Head of caudate nucleus (tissue), 42 donors: ENCODE measurements at regions not wholly inside any gene's neighbourhood (a gene's known extent, or its start where the extent isn't known, plus 50 kb on each side); places are given as distances from the start of the nearest gene placed in this dataset.
A peak's percentile ranks its signal among the peaks of the same experiment; 100 is the strongest.
"Not testable (repeated sequence)": the region's sequence is repeated elsewhere in the genome, so short reads cannot be mapped to it uniquely, and the experiment has no call there.

ENCODE experiments used
- DNase-seq, 42 donors: peaks; one replicate each; pipeline versions ENCODE4 v3.0.0 to v3.0.0-alpha.2; 2020 to 2021; ENCODE audit warnings: mixed read lengths in 7 of 42
- intact Hi-C: fragments of 100-400 bp; cut with DNase I; formaldehyde crosslinking; loops from one replicate; pipeline ENCODE4 v1.15.0; 2022

GRCh38 chr10:118832241-118832651 is 77.5 kb upstream of the CACUL1 start:
- intact Hi-C loops = no loop called here
- peak in 37 of 42 donors; percentile 22 to 78 (median 44) for DNase-seq

GRCh38 chr10:118834370-118834769 is 79.6 kb upstream of the CACUL1 start:
- DNase-seq, intact Hi-C loops: not testable (repeated sequence)

DNA sequence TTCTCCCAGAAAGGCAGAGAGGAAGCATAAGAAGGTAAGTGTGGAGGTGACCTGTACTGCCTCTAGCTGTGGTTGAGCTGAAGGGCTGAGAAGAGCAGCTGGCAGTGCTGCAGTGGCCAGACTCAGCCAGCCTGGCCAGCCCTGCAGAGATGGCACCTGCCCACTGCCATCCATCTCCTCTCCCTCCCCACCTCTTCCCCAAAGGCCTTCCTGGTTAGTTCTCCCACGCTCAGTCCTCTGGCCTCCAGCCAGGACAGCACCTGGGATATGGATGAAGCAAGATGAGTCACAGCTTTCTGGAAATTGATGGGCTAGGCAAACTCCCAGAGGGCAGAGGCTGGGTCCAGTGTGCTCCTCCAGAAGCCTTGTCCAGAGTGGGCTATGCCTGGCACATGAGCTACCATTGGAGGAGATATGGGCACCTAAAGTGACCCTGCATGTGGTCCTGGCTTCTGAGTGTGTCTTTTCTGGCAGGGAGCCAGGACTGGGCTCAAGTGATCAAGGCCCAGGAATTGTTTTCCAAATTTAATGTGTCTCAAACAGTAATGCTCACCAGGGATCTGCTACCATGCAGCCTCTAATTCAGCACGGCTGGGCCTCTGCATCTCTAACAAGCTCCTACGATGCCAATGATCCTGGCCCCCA is 81.0 kb upstream of the CACUL1 start:
- intact Hi-C loops = no loop called here
- no peak for DNase-seq

DNA sequence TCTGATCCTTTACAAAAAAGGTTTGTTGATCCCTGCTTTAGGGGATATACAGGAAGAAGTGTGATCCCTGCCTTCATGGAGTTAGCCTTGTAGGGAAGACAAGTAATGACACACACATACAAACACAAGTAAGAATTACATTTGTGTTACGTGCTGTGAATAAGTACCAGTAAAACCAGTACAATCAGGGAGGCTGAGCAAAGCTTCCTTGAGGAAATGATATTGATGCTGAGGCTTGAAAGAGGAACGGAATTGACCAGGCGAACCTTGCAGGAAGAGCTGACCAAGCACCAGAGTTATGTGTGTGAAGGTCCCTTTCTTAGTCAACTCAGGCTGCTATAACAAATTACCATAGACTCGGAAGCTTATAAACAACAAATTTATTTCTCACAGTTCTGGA is 83.6 kb upstream of the CACUL1 start:
- no peak for DNase-seq
- intact Hi-C loops = no loop called here

GRCh38 chr10:118839348-118839747 is 84.6 kb upstream of the CACUL1 start:
- DNase-seq = no peak
- intact Hi-C loops = no loop called here

GRCh38 chr10:118840071-118840775 is 85.5 kb upstream of the CACUL1 start:
- no peak for DNase-seq
- intact Hi-C loops = no loop called here

GRCh38 chr10:118840776-118841468 is 86.2 kb upstream of the CACUL1 start:
- intact Hi-C loops = no loop called here
- no peak for DNase-seq

GRCh38 chr10:118841881-118842605 is 87.3 kb upstream of the CACUL1 start:
- DNase-seq = no peak
- intact Hi-C loops = no loop called here

DNA sequence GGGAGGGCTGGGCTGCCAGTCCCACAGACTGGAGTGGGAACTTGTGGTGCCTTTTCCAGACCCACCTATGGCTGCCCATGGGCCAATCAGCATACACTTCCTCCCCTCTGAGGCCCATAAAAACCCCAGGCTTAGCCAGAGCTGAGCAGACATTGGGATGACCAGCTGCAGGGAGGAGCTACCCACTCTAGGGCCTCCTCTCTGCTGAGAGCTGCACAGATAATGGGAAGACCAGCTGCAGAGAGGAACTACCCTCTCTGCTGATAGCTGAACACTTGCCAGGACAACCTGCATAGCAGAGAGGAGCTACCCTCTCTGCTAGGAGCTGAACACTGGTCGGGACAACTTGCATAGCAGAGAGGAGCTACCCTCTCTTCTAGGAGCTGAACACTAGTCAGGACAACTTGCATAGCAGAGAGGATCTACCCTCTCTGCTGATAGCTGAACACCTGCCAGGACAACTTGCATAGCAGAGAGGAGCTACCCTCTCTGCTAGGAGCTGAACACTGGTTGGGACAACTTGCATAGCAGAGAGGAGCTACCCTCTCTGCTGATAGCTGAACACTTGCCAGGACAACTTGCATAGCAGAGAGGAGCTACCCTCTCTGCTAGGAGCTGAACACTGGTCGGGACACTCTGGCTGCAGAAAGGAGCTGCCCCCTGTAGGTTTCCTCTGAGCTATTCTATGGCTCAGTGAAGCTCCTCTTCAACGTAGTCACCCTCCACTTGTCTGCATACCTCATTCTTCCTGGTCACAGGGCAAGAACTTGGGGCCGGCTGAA is 88.3 kb upstream of the CACUL1 start:
- intact Hi-C loops = no loop called here
- no peak for DNase-seq

- intact Hi-C loops = no loop called here
- DNase-seq = no peak
Measured at GRCh38 chr10:118843647-118844265, 89.0 kb upstream of the CACUL1 start.

DNA sequence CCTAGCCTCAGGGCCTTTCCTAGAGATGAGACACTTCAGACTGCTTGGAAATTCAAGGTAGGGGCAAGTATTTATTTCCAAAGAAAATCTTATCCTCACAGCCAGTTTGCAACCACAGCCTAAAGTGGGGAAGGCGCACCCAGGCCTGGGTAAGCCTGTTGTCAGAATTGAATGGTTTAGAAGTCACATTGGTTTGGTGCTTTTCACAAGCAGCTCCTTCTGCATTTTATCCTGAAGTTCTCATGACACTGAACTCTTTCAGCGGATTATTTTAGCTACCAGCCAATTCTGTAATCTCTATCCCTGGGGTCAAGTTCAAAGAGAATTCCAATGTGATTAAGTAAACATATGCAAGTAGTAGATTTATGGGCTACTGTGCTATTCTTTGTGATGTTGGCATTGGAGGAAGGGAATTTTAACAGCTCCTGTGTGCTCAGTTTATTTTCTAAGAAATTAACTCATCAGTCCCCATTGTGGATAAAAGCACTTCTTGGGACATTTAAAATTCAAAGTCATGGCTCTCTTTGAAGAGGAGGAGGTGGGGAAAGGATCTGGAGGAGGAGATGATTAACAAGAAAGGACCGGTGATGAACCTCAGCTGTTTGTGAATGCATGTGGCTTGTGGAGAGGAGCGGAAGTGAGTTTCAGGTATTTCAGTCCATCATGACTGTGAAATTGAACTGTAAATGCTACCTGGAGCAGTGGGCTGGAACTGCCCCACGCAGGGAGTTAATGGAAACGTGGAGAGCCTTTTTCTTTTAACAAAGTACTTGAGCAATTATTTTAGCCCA is 90.2 kb upstream of the CACUL1 start:
- no peak for DNase-seq
- intact Hi-C loops = no loop called here

DNA sequence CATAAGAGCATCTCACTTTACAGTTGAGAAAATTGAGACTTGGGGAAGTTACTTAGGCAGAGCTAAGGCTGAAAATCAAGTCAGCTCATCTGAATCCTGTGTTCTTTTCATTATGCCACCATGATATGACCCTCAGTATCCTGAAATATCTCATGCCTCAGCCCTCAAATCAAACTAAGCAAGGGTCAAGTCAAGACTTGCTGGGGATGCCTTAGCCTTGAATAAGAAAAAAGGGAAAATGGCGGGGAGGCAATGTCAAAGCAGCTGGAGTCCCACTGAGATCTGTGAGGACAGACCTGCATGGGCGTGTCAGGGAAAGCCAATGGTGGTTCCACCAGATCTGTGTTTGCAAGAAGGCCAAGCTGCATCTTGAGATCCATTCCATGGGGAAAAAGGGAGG is 91.0 kb upstream of the CACUL1 start:
- intact Hi-C loops = no loop called here
- no peak for DNase-seq

GRCh38 chr10:118850418-118851061 is 95.8 kb upstream of the CACUL1 start:
- intact Hi-C loops = no loop called here
- DNase-seq = peak; percentile 21 to 81 (median 56)

- DNase-seq = no peak
- intact Hi-C loops = no loop called here
Measured at GRCh38 chr10:118851062-118852035, 96.6 kb upstream of the CACUL1 start.

DNA sequence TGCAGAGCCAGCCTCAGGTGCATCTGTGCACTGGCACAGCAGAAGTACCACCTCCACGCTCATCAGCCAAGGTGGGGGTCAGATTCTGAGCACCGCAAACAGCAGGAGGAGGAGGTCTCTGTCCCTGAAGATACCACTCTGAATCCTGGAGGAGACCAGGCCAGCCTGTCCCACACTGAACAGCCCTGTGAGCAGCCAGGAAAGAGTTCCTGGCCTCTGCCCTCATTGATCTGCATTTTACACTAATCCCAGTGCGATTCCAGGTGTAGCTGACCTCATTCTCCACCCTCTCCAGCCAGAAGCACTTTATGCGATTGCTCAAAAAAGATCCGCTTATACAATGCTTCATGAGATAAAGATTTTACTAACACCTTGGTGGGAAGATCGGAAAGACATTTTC is 99.1 kb upstream of the CACUL1 start:
- no peak for DNase-seq
- intact Hi-C loops = no loop called here

DNA sequence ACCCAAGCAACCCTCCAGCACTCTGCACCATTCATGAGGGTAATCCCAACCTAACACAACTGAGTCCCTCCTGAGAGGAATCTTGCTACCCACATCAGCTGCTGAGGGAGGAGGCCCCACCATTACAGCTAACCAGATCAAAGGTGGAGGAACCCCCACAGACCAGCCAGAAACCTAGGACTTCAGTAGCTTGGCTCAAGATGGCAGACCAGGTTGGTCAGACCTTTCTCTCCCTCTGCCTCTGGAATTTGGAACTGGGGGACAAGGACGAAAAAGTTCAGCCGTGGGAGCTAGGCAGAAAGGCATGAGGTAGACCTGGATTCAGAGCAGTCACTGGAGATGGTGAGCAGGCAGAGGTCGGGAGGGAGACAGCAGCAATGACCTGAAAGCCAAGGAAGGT is 101.3 kb upstream of the CACUL1 start:
- DNase-seq = no peak
- intact Hi-C loops = no loop called here
